HUES64 (cell line): ENCODE measurements at regions not wholly inside any gene's neighbourhood (a gene's known extent, or its start where the extent isn't known, plus 50 kb on each side); places are given as distances from the start of the nearest gene placed in this dataset.

Source experiments
- H3K27ac ChIP-seq: 2 replicates; pipeline ENCODE4 v1.7.0; 2013; ENCODE audit warnings: low read depth, low read length, inconsistent platforms
- H3K27me3 ChIP-seq: 2 replicates; pipeline ENCODE4 v1.6.1; 2013; ENCODE audit warnings: mild to moderate bottlenecking, low read length; ENCODE audit not compliant: insufficient read depth
- H3K36me3 ChIP-seq: 2 replicates; pipeline ENCODE4 v1.6.1; 2013; ENCODE audit warnings: mild to moderate bottlenecking, low read length; ENCODE audit not compliant: insufficient read depth
- H3K4me1 ChIP-seq: 2 replicates; pipeline ENCODE4 v1.6.1; 2013; ENCODE audit warnings: mild to moderate bottlenecking, low read length, moderate library complexity; ENCODE audit not compliant: insufficient read depth
- H3K4me3 ChIP-seq: 2 replicates; pipeline ENCODE4 v1.5.1; 2013; ENCODE audit warnings: mild to moderate bottlenecking, low read length, moderate library complexity
- H3K9ac ChIP-seq: 2 replicates; pipeline ENCODE4 v1.6.1; 2013; ENCODE audit warnings: mild to moderate bottlenecking, low read depth, low read length
- H3K9me3 ChIP-seq: 2 replicates; pipeline ENCODE4 v1.6.1; 2013; ENCODE audit warnings: low read depth, low read length; ENCODE audit not compliant: insufficient read depth
- WGBS: fragments of 150-250, 120-280 bp; methylation state at CpG from one replicate; pipeline ENCODE4 v1.1.7; 2013; ENCODE audit warnings: missing lambda C conversion rate; 5-methylcytosine and 5-hydroxymethylcytosine counted together

- H3K4me3 ChIP-seq = no peak overlapping the region
- H3K36me3 ChIP-seq = no peaks in the 10 kb centered on the region
- 67% methylated on average over 6 of the region's 7 CpGs for WGBS
- H3K9me3 ChIP-seq = peaks cover 91% of the 10 kb centered on the region
- H3K4me1 ChIP-seq = no peaks in the 10 kb centered on the region
- H3K27ac ChIP-seq = no peak overlapping the region
- H3K9ac ChIP-seq = no peak overlapping the region
- H3K27me3 ChIP-seq = no peaks in the 10 kb centered on the region
These were observed 602.8 kb downstream of the ALG10 start for GRCh38 chr12:34625116-34625515.

- H3K27ac ChIP-seq = no peak overlapping the region
- H3K9ac ChIP-seq = no peak overlapping the region
- H3K27me3 ChIP-seq = no peaks in the 10 kb centered on the region
- H3K36me3 ChIP-seq = no peaks in the 10 kb centered on the region
- peaks cover 80% of the 10 kb centered on the region for H3K9me3 ChIP-seq
- WGBS = 74% methylated on average over 5 of the region's 5 CpGs
- no peaks in the 10 kb centered on the region for H3K4me1 ChIP-seq
- H3K4me3 ChIP-seq = no peak overlapping the region
These were observed 604.3 kb downstream of the ALG10 start for GRCh38 chr12:34626363-34627157.
